GM12875 (cell line): ENCODE measurements at regions not wholly inside any gene's neighbourhood (a gene's known extent, or its start where the extent isn't known, plus 50 kb on each side); places are given as distances from the start of the nearest gene placed in this dataset.

Source experiments
- H3K4me3 ChIP-seq: one replicate; pipeline ENCODE4 v1.5.1; 2011; ENCODE audit warnings: low read depth, low read length, control low read depth
- CTCF ChIP-seq: IDR thresholded peaks from 2 replicates; pipeline ENCODE4 v1.5.1; 2011; ENCODE audit warnings: low read depth, mild to moderate bottlenecking, control low read depth, inconsistent platforms, low read length, moderate library complexity, borderline replicate concordance; ENCODE audit not compliant: insufficient read depth

- TF ChIP-seq CTCF, result peak; percentile 14; the same call in 1 of the 2 replicates
- no peak overlapping the region for H3K4me3 ChIP-seq
Observed at GRCh38 chrX:83008415-83008814, 499.7 kb upstream of the POU3F4 start.

GRCh38 chrX:83019258-83019657 lies 488.8 kb upstream of the POU3F4 start:
- no peak overlapping the region for H3K4me3 ChIP-seq
- no peak for TF ChIP-seq CTCF

- no peak overlapping the region for H3K4me3 ChIP-seq
- TF ChIP-seq CTCF, result no peak
Observed at GRCh38 chrX:83022020-83022419, 486.1 kb upstream of the POU3F4 start.
